ENCODE measurements at regions not wholly inside any gene's neighbourhood (a gene's known extent, or its start where the extent isn't known, plus 50 kb on each side); places are given as distances from the start of the nearest gene placed in this dataset.

GRCh38 chr22:48895831-48896765 lies 931.6 kb downstream of the BRD1 start:
- no peak for DNase-seq
- 78 to 85% methylated on average over 24 of the region's 24 CpGs for WGBS, 2 donors
- H3K36me3 ChIP-seq: no peaks in the 10 kb centered on the region
- H3K27me3 ChIP-seq: peaks cover 0 to 6% (median 0%) of the 10 kb centered on the region in 3 donors
- TF ChIP-seq POLR2A (IDR thresholded peaks at IDR 0.05) (no peak), POLR2AphosphoS5 (IDR thresholded peaks at IDR 0.05) (no peak), EP300 (IDR thresholded peaks at IDR 0.05) (no peak), CTCF (IDR thresholded peaks at IDR 0.05) (no peak)
- H3K9me3 ChIP-seq: no peaks in the 10 kb centered on the region
- intact Hi-C loops (cut with DNase I): no loop called here
- no peaks in the 10 kb centered on the region for H3K4me1 ChIP-seq
- H3K27ac ChIP-seq: no peak overlapping the region
- H3K4me3 ChIP-seq: no peak overlapping the region

- TF ChIP-seq POLR2AphosphoS5 (IDR thresholded peaks at IDR 0.05) (no peak), POLR2A (IDR thresholded peaks at IDR 0.05) (no peak), EP300 (IDR thresholded peaks at IDR 0.05) (no peak), CTCF (IDR thresholded peaks at IDR 0.05) (no peak)
Observed at GRCh38 chr22:48895336-48895735, 932.3 kb downstream of the BRD1 start.

GRCh38 chr22:48894804-48895250 lies 932.8 kb downstream of the BRD1 start:
- H3K27me3 ChIP-seq: peaks cover 0 to 6% (median 0%) of the 10 kb centered on the region in 3 donors
- no peak for DNase-seq
- 86 to 91% methylated on average over 14 of the region's 14 CpGs for WGBS, 2 donors
- no peak overlapping the region for H3K4me3 ChIP-seq
- no peaks in the 10 kb centered on the region for H3K4me1 ChIP-seq
- H3K9me3 ChIP-seq: no peaks in the 10 kb centered on the region
- no peaks in the 10 kb centered on the region for H3K36me3 ChIP-seq
- TF ChIP-seq POLR2A (IDR thresholded peaks at IDR 0.05) (no peak), EP300 (IDR thresholded peaks at IDR 0.05) (no peak), CTCF (IDR thresholded peaks at IDR 0.05) (no peak), POLR2AphosphoS5 (IDR thresholded peaks at IDR 0.05) (no peak)
- H3K27ac ChIP-seq: no peak overlapping the region
- intact Hi-C loops (cut with DNase I): no loop called here

More at GRCh38 chr22:48895336-48895735, 932.3 kb downstream of the BRD1 start:
- Histone ChIP-seq H3K9me3 (no peaks in the 10 kb centered on the region), H3K27ac (no peak overlapping the region), H3K4me3 (no peak overlapping the region), H3K4me1 (no peaks in the 10 kb centered on the region), H3K36me3 (no peaks in the 10 kb centered on the region), H3K27me3 (peaks cover 0 to 6% (median 0%) of the 10 kb centered on the region in 3 donors)
- DNase-seq: no peak
- WGBS, 2 donors: 72 to 82% methylated on average over 9 of the region's 9 CpGs
- intact Hi-C loops (cut with DNase I): no loop called here

- intact Hi-C loops (cut with DNase I): no loop called here
- Histone ChIP-seq H3K9me3 (no peaks in the 10 kb centered on the region), H3K36me3 (no peaks in the 10 kb centered on the region), H3K4me1 (no peaks in the 10 kb centered on the region), H3K27ac (no peak overlapping the region), H3K27me3 (peaks cover 0 to 10% (median 0%) of the 10 kb centered on the region in 3 donors), H3K4me3 (no peak overlapping the region)
- no peak for DNase-seq
- TF ChIP-seq POLR2A (IDR thresholded peaks at IDR 0.05) (no peak), EP300 (IDR thresholded peaks at IDR 0.05) (no peak)
- 64 to 66% methylated on average over 23 of the region's 23 CpGs for WGBS, 2 donors
Observed at GRCh38 chr22:48894064-48894671, 933.5 kb downstream of the BRD1 start.
